Left ventricle myocardium inferior (tissue), 1 donor: ENCODE measurements at regions not wholly inside any gene's neighbourhood (a gene's known extent, or its start where the extent isn't known, plus 50 kb on each side); places are given as distances from the start of the nearest gene placed in this dataset.
"Not testable (repeated sequence)": the region's sequence is repeated elsewhere in the genome, so short reads cannot be mapped to it uniquely, and the experiment has no call there.

ENCODE experiments used
- DNase-seq: peaks from one replicate; pipeline ENCODE4 v3.0.0-alpha.2; 2020
- H3K27ac ChIP-seq: fragments of 200-600 bp; replicated peaks from 2 replicates; pipeline ENCODE4 v1.8.0; 2021
- H3K27me3 ChIP-seq: fragments of 200-600 bp; 2 replicates; pipeline ENCODE4 v1.8.0; 2021; ENCODE audit warnings: low read depth
- H3K36me3 ChIP-seq: fragments of 200-600 bp; 2 replicates; pipeline ENCODE4 v1.8.0; 2021
- H3K4me1 ChIP-seq: fragments of 200-600 bp; 2 replicates; pipeline ENCODE4 v1.8.0; 2021
- H3K4me3 ChIP-seq: fragments of 200-600 bp; 2 replicates; pipeline ENCODE4 v1.8.0; 2021; ENCODE audit warnings: mild to moderate bottlenecking, moderate library complexity
- H3K9me3 ChIP-seq: fragments of 200-600 bp; replicated peaks from 2 replicates; pipeline ENCODE4 v1.8.0; 2021
- intact Hi-C: fragments of 100-400 bp; cut with micrococcal nuclease; formaldehyde crosslinking; loops from one replicate; pipeline ENCODE4 v1.11.0; 2022
- TF ChIP-seq, protein P1 (sequence below): fragments of 200-600 bp; IDR thresholded peaks from 2 replicates; pipeline ENCODE4 v1.8.0; 2021; ENCODE audit warnings: antibody characterized with exemption, mild to moderate bottlenecking, borderline replicate concordance
- donor health status: DM: no; HTN: yes; CAD: no; lungs with severe emphysema.

DNA sequence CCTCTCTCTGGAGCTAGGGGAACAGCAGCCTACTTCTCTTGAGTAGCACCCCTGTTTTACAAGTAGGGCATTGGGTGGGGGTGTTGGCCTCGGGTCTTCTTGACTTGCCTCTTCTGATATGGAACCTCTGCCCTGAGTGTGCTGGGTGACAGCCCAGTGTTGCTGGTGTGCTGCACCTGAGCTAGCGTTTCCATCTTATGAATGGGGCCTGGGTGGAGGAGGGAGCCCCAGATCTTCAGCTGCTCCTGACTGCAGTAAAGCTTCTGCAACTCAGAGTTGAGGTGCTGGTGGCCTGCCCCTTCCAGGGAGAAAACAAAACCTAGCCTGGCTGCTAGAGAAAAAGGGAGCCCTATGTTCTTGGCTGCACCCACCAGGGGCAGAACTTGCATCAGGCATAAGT lies 202.5 kb upstream of the SHH start:
- Histone ChIP-seq H3K27ac (no peak overlapping the region), H3K36me3 (no peaks in the 10 kb centered on the region), H3K4me1 (no peaks in the 10 kb centered on the region), H3K27me3 (peaks cover 39% of the 10 kb centered on the region), H3K4me3 (no peak overlapping the region), H3K9me3 (peaks cover 14% of the 10 kb centered on the region)
- TF ChIP-seq, protein P1, sequence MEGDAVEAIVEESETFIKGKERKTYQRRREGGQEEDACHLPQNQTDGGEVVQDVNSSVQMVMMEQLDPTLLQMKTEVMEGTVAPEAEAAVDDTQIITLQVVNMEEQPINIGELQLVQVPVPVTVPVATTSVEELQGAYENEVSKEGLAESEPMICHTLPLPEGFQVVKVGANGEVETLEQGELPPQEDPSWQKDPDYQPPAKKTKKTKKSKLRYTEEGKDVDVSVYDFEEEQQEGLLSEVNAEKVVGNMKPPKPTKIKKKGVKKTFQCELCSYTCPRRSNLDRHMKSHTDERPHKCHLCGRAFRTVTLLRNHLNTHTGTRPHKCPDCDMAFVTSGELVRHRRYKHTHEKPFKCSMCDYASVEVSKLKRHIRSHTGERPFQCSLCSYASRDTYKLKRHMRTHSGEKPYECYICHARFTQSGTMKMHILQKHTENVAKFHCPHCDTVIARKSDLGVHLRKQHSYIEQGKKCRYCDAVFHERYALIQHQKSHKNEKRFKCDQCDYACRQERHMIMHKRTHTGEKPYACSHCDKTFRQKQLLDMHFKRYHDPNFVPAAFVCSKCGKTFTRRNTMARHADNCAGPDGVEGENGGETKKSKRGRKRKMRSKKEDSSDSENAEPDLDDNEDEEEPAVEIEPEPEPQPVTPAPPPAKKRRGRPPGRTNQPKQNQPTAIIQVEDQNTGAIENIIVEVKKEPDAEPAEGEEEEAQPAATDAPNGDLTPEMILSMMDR, result no peak
- DNase-seq, result no peak
- intact Hi-C loops, result no loop called here

DNA sequence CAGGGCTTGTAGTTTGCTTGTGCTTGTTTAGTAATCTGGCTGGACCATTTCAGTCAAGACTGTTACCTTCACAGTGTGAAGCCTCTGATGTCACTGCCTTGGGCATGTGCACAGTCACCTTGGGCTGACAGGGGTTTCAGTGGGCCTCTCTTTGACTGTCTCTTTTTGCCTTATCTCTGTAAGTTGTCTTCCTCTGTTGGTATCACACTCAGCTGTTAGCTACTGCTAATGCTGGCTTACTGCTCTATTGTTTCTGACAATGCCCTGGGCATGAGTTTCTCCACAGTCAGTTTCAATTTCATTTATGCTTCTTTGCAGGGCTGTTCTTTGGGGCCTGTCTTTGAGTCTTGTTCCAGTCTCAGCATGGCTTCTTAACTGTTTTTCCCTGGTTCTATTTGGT lies 201.9 kb upstream of the SHH start:
- Histone ChIP-seq H3K27ac (no peak overlapping the region), H3K4me3 (no peak overlapping the region), H3K27me3 (peaks cover 36% of the 10 kb centered on the region), H3K36me3 (no peaks in the 10 kb centered on the region), H3K4me1 (no peaks in the 10 kb centered on the region), H3K9me3 (peaks cover 14% of the 10 kb centered on the region)
- no peak for DNase-seq
- TF ChIP-seq, protein P1, result no peak
- intact Hi-C loops, result no loop called here

DNA sequence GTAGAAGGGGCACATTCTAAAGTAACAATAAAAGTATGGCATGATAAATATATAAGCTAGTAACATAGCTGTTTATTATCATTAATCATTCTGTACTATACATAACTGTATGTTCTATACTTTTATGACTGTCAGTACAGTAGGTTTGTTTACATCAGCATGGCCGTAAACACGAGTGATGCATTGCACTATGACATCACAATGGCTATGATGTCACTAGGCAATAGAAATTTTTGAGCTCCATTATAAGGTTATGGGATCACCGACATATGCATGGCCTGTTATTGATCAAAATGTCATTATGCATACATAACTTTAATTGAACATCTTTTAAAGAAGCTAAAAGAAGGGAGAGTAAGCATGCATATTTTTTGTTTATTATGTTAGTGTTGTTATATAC lies 200.1 kb upstream of the SHH start:
- intact Hi-C loops, result no loop called here
- Histone ChIP-seq H3K27me3 (peaks cover 22% of the 10 kb centered on the region), H3K4me3 (no peak overlapping the region), H3K36me3 (no peaks in the 10 kb centered on the region), H3K4me1 (no peaks in the 10 kb centered on the region), H3K27ac (no peak overlapping the region), H3K9me3 (peaks cover 29% of the 10 kb centered on the region)
- TF ChIP-seq, protein P1, result no peak
- DNase-seq, result no peak

DNA sequence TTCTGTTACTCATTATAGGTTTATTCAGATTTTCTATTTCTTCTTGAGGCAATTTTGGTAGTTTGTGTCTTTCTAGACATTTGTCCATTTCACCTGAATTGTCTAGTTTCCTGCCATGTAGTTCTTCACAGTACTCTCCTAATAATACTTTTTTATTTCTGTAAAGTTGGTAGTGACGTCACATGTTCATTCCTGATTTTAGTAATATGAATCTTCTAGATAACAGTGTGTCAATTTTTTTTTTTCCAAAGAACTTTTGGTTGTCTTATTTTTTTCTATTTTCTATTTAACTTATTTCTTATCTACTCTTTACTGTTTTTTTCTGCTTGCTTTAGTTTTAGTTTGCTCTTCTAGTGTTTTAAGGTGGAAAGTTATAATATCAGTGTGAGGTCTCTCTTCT lies 197.3 kb upstream of the SHH start:
- no peak for DNase-seq
- Histone ChIP-seq H3K9me3 (peaks cover 35% of the 10 kb centered on the region), H3K27me3 (peaks cover 5% of the 10 kb centered on the region), H3K4me1 (no peaks in the 10 kb centered on the region), H3K36me3 (no peaks in the 10 kb centered on the region), H3K4me3 (no peak overlapping the region), H3K27ac (no peak overlapping the region)
- intact Hi-C loops, result no loop called here
- TF ChIP-seq, protein P1, result no peak

DNA sequence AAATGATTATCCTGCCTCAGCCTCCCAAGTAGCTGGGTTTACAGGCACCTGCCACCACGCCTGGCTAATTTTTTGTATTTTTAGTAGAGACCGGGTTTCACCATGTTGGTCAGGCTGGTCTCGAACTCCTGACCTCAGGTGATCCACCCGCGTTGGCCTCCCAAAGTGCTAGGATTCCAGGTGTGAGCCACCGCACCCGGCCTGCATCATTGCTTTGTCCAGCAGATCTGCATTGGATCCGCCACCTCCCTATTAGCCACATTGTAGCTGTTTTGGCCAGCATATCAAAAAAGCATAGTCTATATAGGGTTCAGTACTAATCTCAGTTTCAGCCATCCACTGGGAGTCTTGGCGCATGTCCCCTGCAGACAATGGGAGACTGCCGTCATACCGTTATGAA lies 194.6 kb upstream of the SHH start:
- H3K4me3 ChIP-seq, DNase-seq, intact Hi-C loops, H3K27ac ChIP-seq, H3K36me3 ChIP-seq, H3K4me1 ChIP-seq: not testable (repeated sequence)
- H3K27me3 ChIP-seq, result peaks cover 20% of the 10 kb centered on the region
- peaks cover 35% of the 10 kb centered on the region for H3K9me3 ChIP-seq

DNA sequence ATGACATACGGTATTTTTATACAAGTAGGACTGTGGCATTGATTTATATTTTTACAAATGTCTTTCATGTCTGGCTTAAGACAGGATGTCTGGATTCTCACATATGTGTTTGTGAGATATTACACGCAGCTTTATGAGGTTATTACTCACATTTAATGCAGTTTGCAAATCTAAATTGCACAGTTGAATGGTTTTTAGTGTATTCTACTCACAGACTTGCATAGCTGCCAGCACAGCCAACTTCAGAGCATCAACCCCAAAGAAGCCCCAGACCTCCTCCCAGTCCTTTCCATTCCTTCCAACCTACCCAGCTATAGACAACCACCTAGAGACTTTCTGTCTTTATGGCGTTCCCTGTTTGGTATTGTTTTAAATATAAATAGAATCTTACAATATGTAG lies 193.8 kb upstream of the SHH start:
- no peak for DNase-seq
- no peaks in the 10 kb centered on the region for H3K4me1 ChIP-seq
- TF ChIP-seq, protein P1, result no peak
- intact Hi-C loops, result no loop called here
- no peak overlapping the region for H3K27ac ChIP-seq
- H3K27me3 ChIP-seq, result peaks cover 25% of the 10 kb centered on the region
- no peaks in the 10 kb centered on the region for H3K36me3 ChIP-seq
- peaks cover 35% of the 10 kb centered on the region for H3K9me3 ChIP-seq
- no peak overlapping the region for H3K4me3 ChIP-seq
